ENCODE measurements at regions not wholly inside any gene's neighbourhood (a gene's known extent, or its start where the extent isn't known, plus 50 kb on each side); places are given as distances from the start of the nearest gene placed in this dataset.

GRCh38 chr3:6439824-6440223, 421.1 kb upstream of the GRM7 start:
- TF ChIP-seq CTCF (IDR thresholded peaks at IDR 0.05) (no peak), EP300 (IDR thresholded peaks at IDR 0.05) (no peak), POLR2AphosphoS5 (IDR thresholded peaks at IDR 0.05) (no peak)
